Activated CD4-positive, alpha-beta T cell treated with anti-CD3 and anti-CD28 coated beads, Interleukin-2, amount 50 U/mL, for 24 hours (primary cell): ENCODE measurements at regions not wholly inside any gene's neighbourhood (a gene's known extent, or its start where the extent isn't known, plus 50 kb on each side); places are given as distances from the start of the nearest gene placed in this dataset.
"Not testable (repeated sequence)": the region's sequence is repeated elsewhere in the genome, so short reads cannot be mapped to it uniquely, and the experiment has no call there.

Experiments
- DNase-seq, 2 donors: peaks; one replicate each; pipeline ENCODE4 v3.0.0-alpha.2; 2020; ENCODE audit warnings: low read depth in 1 of 2, low spot score in 1 of 2

- no peak for DNase-seq
Observed at GRCh38 chr10:6986927-6987326, 406.9 kb upstream of the PRKCQ start.

- DNase-seq = no peak
Observed at GRCh38 chr10:6985644-6986043, 405.6 kb upstream of the PRKCQ start.

GRCh38 chr10:6984971-6985370 lies 404.9 kb upstream of the PRKCQ start:
- DNase-seq = no peak

GRCh38 chr10:6984016-6984415 lies 403.9 kb upstream of the PRKCQ start:
- DNase-seq = not testable (repeated sequence)

- no peak for DNase-seq
Observed at GRCh38 chr10:6980353-6980752, 400.3 kb upstream of the PRKCQ start.

GRCh38 chr10:6979371-6979770 lies 399.3 kb upstream of the PRKCQ start:
- DNase-seq = no peak

- DNase-seq = no peak
Observed at GRCh38 chr10:6978187-6978627, 398.1 kb upstream of the PRKCQ start.

GRCh38 chr10:6977398-6978186 lies 397.5 kb upstream of the PRKCQ start:
- DNase-seq = no peak

- no peak for DNase-seq
Observed at GRCh38 chr10:6973899-6974298, 393.8 kb upstream of the PRKCQ start.

- DNase-seq = no peak
Observed at GRCh38 chr10:6972226-6972625, 392.1 kb upstream of the PRKCQ start.

GRCh38 chr10:6969659-6970058 lies 389.6 kb upstream of the PRKCQ start:
- DNase-seq = no peak

GRCh38 chr10:6964543-6964942 lies 384.5 kb upstream of the PRKCQ start:
- no peak for DNase-seq

GRCh38 chr10:6962576-6962975 lies 382.5 kb upstream of the PRKCQ start:
- no peak for DNase-seq

GRCh38 chr10:6958711-6959110 lies 378.6 kb upstream of the PRKCQ start:
- no peak for DNase-seq

GRCh38 chr10:6958254-6958653 lies 378.2 kb upstream of the PRKCQ start:
- DNase-seq = no peak

- DNase-seq = no peak
Observed at GRCh38 chr10:6957851-6958250, 377.8 kb upstream of the PRKCQ start.

GRCh38 chr10:6956562-6956961 lies 376.5 kb upstream of the PRKCQ start:
- no peak for DNase-seq

- DNase-seq = no peak
Observed at GRCh38 chr10:6953271-6953801, 373.3 kb upstream of the PRKCQ start.

- DNase-seq = no peak
Observed at GRCh38 chr10:6951732-6952131, 371.7 kb upstream of the PRKCQ start.

- DNase-seq = no peak
Observed at GRCh38 chr10:6950133-6950532, 370.1 kb upstream of the PRKCQ start.

- DNase-seq = no peak
Observed at GRCh38 chr10:6944436-6944835, 364.4 kb upstream of the PRKCQ start.

GRCh38 chr10:6938384-6938783 lies 358.3 kb upstream of the PRKCQ start:
- no peak for DNase-seq

GRCh38 chr10:6936931-6937330 lies 356.9 kb upstream of the PRKCQ start:
- DNase-seq = no peak
